GM19239 (cell line): ENCODE measurements at regions not wholly inside any gene's neighbourhood (a gene's known extent, or its start where the extent isn't known, plus 50 kb on each side); places are given as distances from the start of the nearest gene placed in this dataset.
"Not testable (repeated sequence)": the region's sequence is repeated elsewhere in the genome, so short reads cannot be mapped to it uniquely, and the experiment has no call there.

Experiments used
- DNase-seq: peaks from one replicate; pipeline ENCODE4 v3.0.0; 2011; ENCODE audit warnings: low spot score; ENCODE audit not compliant: insufficient read length
- FAIRE-seq: peaks from 2 replicates; lab custom pipeline; 2011; peaks lifted over from hg19 to GRCh38; lab: Jason Lieb, UNC

GRCh38 chr20:22834651-22835256, 200.4 kb upstream of the SSTR4 start:
- DNase-seq (no peak), FAIRE-seq (no peak)

GRCh38 chr20:22836211-22836610, 198.9 kb upstream of the SSTR4 start:
- DNase-seq (no peak), FAIRE-seq (no peak)

GRCh38 chr20:22836877-22837276, 198.2 kb upstream of the SSTR4 start:
- DNase-seq: no peak
- no peak for FAIRE-seq

- DNase-seq: no peak
- FAIRE-seq: no peak
Measured at GRCh38 chr20:22838001-22838400, 197.1 kb upstream of the SSTR4 start.

- no peak for FAIRE-seq
- DNase-seq: no peak
Measured at GRCh38 chr20:22841846-22842245, 193.3 kb upstream of the SSTR4 start.

- FAIRE-seq: no peak
Measured at GRCh38 chr20:22842793-22843192, 192.3 kb upstream of the SSTR4 start.

GRCh38 chr20:22844959-22845358, 190.2 kb upstream of the SSTR4 start:
- DNase-seq (no peak), FAIRE-seq (no peak)

More at GRCh38 chr20:22842793-22843192, 192.3 kb upstream of the SSTR4 start:
- no peak for DNase-seq

GRCh38 chr20:22846863-22847262, 188.2 kb upstream of the SSTR4 start:
- no peak for FAIRE-seq
- no peak for DNase-seq

GRCh38 chr20:22848364-22848763, 186.7 kb upstream of the SSTR4 start:
- FAIRE-seq (no peak), DNase-seq (no peak)

GRCh38 chr20:22851679-22852346, 183.3 kb upstream of the SSTR4 start:
- FAIRE-seq, DNase-seq: not testable (repeated sequence)

GRCh38 chr20:22861231-22861980, 173.7 kb upstream of the SSTR4 start:
- FAIRE-seq: no peak
- no peak for DNase-seq

GRCh38 chr20:22861990-22862389, 173.1 kb upstream of the SSTR4 start:
- FAIRE-seq (no peak), DNase-seq (no peak)

GRCh38 chr20:22862671-22863230, 172.4 kb upstream of the SSTR4 start:
- DNase-seq: no peak
- no peak for FAIRE-seq

- FAIRE-seq: no peak
- no peak for DNase-seq
Measured at GRCh38 chr20:22863826-22864225, 171.3 kb upstream of the SSTR4 start.

- no peak for FAIRE-seq
Measured at GRCh38 chr20:22866812-22867341, 168.2 kb upstream of the SSTR4 start.

GRCh38 chr20:22878166-22878565, 156.9 kb upstream of the SSTR4 start:
- FAIRE-seq (no peak), DNase-seq (no peak)

More at GRCh38 chr20:22866812-22867341, 168.2 kb upstream of the SSTR4 start:
- DNase-seq: no peak

- no peak for DNase-seq
- no peak for FAIRE-seq
Measured at GRCh38 chr20:22880277-22880676, 154.8 kb upstream of the SSTR4 start.

- no peak for DNase-seq
- FAIRE-seq: no peak
Measured at GRCh38 chr20:22887796-22888195, 147.3 kb upstream of the SSTR4 start.

GRCh38 chr20:22890594-22891300, 144.4 kb upstream of the SSTR4 start:
- no peak for FAIRE-seq
- no peak for DNase-seq

- DNase-seq (no peak), FAIRE-seq (no peak)
Measured at GRCh38 chr20:22901164-22901563, 133.9 kb upstream of the SSTR4 start.
